Keratinocyte (primary cell): ENCODE measurements at regions not wholly inside any gene's neighbourhood (a gene's known extent, or its start where the extent isn't known, plus 50 kb on each side); places are given as distances from the start of the nearest gene placed in this dataset.

Experiments used
- CTCF ChIP-seq, 3 experiments: IDR thresholded peaks in 1 of 3; conservative IDR thresholded peaks in 1 of 3; optimal IDR thresholded peaks in 1 of 3; 2 replicates in 2 of 3; 3 replicates in 1 of 3; pipeline versions ENCODE3 to v1.5.1; 2011; ENCODE audit warnings: low read length in 3 of 3, mild to moderate bottlenecking in 3 of 3, moderate library complexity in 2 of 3, control low read depth in 1 of 3, inconsistent platforms in 1 of 3; ENCODE audit not compliant: insufficient read depth in 2 of 3; ENCODE audit errors: extremely low read depth in 1 of 3
- EZH2 ChIP-seq: IDR thresholded peaks from one replicate; pipeline ENCODE4 v1.6.1; 2012; ENCODE audit warnings: inconsistent platforms, mild to moderate bottlenecking, low read length, moderate library complexity

GRCh38 chr7:38102507-38102906 is 75.5 kb upstream of the STARD3NL start:
- TF ChIP-seq CTCF (optimal IDR thresholded peaks at IDR 0.05 in 1 of 3, IDR thresholded peaks at IDR 0.05 in 1 of 3, conservative IDR thresholded peaks at IDR 0.05 in 1 of 3; ENCODE audit: extremely low read depth in 1 of 3, insufficient read depth in 2 of 3, low read length in 3 of 3) (no peak), EZH2 (no peak)
